Astrocyte of the spinal cord (primary cell): ENCODE measurements at regions not wholly inside any gene's neighbourhood (a gene's known extent, or its start where the extent isn't known, plus 50 kb on each side); places are given as distances from the start of the nearest gene placed in this dataset.
A peak's percentile ranks its signal among the peaks of the same experiment; 100 is the strongest.

Experiments
- DNase-seq: peaks from one replicate; pipeline ENCODE4 v3.0.0; 2011; ENCODE audit warnings: low read depth, low spot score
- H3K4me3 ChIP-seq: 2 replicates; pipeline ENCODE4 v1.5.1; 2011; ENCODE audit warnings: low read depth, mild to moderate bottlenecking, low read length, moderate library complexity
- in situ Hi-C: cut with HindIII; loops from 2 replicates; pipeline ENCODE4 v1.10.0; 2017; ENCODE audit warnings: low sequenced_read_pairs
- TF ChIP-seq, protein P1 (sequence below): IDR thresholded peaks from 2 replicates; pipeline ENCODE4 v1.5.1; 2012; ENCODE audit warnings: low read depth, mild to moderate bottlenecking, low read length, inconsistent platforms

GRCh38 chr3:115361806-115362205 is 214.7 kb upstream of the ZBTB20 start:
- no peak overlapping the region for H3K4me3 ChIP-seq
- TF ChIP-seq, protein P1, sequence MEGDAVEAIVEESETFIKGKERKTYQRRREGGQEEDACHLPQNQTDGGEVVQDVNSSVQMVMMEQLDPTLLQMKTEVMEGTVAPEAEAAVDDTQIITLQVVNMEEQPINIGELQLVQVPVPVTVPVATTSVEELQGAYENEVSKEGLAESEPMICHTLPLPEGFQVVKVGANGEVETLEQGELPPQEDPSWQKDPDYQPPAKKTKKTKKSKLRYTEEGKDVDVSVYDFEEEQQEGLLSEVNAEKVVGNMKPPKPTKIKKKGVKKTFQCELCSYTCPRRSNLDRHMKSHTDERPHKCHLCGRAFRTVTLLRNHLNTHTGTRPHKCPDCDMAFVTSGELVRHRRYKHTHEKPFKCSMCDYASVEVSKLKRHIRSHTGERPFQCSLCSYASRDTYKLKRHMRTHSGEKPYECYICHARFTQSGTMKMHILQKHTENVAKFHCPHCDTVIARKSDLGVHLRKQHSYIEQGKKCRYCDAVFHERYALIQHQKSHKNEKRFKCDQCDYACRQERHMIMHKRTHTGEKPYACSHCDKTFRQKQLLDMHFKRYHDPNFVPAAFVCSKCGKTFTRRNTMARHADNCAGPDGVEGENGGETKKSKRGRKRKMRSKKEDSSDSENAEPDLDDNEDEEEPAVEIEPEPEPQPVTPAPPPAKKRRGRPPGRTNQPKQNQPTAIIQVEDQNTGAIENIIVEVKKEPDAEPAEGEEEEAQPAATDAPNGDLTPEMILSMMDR, result no peak
- in situ Hi-C loops, result no loop called here
- DNase-seq, result no peak

DNA sequence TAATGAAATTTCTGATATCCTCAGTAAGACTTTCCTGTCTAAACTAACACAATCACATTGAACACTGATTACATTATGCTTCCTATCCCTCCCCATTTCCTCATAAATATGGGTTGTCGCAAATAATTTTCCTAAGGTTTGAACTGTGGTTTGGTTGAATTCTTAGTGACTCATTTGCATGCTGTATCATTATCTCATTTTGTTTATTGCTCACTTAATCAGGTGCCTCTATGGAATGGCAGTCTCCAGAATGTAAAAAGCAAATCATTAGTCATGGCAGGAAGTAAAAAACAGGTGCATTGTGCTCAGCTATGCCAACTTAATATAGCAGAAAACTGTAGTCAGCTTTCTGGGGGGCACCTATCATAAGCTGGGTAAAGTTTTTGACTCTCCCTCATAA is 216.0 kb upstream of the ZBTB20 start:
- no peak overlapping the region for H3K4me3 ChIP-seq
- TF ChIP-seq, protein P1, result no peak
- no peak for DNase-seq
- in situ Hi-C loops, result no loop called here

- TF ChIP-seq, protein P1, result no peak
- no peak overlapping the region for H3K4me3 ChIP-seq
- in situ Hi-C loops, result no loop called here
- DNase-seq, result no peak
These were observed 221.9 kb upstream of the ZBTB20 start for GRCh38 chr3:115369021-115369420.

GRCh38 chr3:115375362-115375761 is 228.3 kb upstream of the ZBTB20 start:
- TF ChIP-seq, protein P1, result no peak
- DNase-seq, result no peak
- H3K4me3 ChIP-seq, result no peak overlapping the region
- in situ Hi-C loops, result no loop called here

DNA sequence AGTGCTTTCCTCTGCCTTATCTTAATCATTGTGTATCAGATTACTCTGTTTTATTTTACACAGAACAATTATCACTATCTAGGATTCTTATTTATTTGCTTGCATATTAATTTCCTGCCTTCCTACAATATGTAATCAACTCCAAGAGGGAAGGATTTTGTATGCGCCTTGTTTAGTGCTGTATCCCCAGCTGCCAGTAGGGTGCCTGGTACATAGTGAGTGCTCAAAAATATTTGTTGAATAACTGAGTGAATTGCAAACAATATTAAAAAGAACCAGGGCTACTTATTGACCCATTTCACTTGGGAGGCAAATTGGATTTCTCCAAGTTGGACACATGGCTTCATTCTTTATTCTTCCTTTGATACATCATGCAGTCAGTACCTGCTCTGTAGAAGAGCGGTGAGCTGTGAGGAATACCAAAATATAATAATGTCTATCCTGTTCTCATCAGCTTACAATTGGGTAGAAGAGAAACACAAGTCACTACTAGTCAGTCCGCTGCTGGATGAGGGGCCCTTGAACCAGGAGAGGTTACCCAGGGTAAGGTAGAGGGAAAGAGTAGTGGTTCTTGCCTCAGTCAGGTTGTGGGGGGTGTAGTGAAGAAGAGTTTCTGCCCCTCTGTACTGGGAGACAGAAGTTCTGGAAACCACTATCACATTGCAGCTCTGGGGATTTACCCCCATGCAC is 233.9 kb upstream of the ZBTB20 start:
- no peak overlapping the region for H3K4me3 ChIP-seq
- TF ChIP-seq, protein P1, result peak; percentile 23
- no peak for DNase-seq
- in situ Hi-C loops, result no loop called here

DNA sequence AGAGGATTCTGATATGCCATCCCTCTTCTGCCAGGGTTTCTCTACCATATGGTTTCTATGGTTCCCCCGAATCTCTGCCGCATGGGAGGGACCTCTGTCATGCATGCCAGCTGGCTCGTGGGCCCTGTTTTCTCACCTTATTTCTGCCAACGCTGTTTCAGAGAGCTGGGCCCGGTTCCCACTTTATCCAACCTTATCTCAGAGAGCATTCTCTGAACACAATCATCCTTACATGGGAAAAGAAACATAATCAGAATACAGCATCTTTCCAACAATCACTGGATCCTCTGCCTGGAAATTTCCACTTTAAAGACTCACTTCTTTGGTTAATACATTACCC is 234.5 kb upstream of the ZBTB20 start:
- TF ChIP-seq, protein P1, result no peak
- DNase-seq, result no peak
- H3K4me3 ChIP-seq, result no peak overlapping the region
- in situ Hi-C loops, result no loop called here
